ENCODE measurements at regions not wholly inside any gene's neighbourhood (a gene's known extent, or its start where the extent isn't known, plus 50 kb on each side); places are given as distances from the start of the nearest gene placed in this dataset.

DNA sequence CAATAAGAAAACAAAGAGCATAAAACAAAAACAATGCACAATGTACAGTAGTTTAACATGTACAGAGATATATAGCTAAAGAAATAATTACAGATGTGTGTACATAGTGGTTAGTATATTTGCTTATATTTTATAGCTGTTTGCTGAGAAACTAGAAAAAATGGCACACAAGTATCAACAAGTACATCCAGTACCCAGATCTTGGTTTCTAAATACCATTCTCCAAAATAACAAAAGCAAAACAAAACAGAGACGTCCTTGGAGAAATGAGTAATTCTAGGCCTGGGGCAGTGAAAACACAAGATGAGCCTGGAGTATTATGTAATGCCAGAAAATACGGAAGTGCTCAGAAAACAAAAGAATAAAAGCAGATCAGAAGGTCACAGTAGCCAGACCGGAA is 189.6 kb downstream of the TMEM47 start:
- TF ChIP-seq, protein P1, sequence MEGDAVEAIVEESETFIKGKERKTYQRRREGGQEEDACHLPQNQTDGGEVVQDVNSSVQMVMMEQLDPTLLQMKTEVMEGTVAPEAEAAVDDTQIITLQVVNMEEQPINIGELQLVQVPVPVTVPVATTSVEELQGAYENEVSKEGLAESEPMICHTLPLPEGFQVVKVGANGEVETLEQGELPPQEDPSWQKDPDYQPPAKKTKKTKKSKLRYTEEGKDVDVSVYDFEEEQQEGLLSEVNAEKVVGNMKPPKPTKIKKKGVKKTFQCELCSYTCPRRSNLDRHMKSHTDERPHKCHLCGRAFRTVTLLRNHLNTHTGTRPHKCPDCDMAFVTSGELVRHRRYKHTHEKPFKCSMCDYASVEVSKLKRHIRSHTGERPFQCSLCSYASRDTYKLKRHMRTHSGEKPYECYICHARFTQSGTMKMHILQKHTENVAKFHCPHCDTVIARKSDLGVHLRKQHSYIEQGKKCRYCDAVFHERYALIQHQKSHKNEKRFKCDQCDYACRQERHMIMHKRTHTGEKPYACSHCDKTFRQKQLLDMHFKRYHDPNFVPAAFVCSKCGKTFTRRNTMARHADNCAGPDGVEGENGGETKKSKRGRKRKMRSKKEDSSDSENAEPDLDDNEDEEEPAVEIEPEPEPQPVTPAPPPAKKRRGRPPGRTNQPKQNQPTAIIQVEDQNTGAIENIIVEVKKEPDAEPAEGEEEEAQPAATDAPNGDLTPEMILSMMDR (conservative IDR thresholded peaks at IDR 0.05; ENCODE audit: low read depth, low read length): no peak
- TF ChIP-seq EZH2 (IDR thresholded peaks at IDR 0.05; ENCODE audit: borderline replicate concordance, low read depth, low read length, poor library complexity, severe bottlenecking): no peak
